ENCODE measurements at regions not wholly inside any gene's neighbourhood (a gene's known extent, or its start where the extent isn't known, plus 50 kb on each side); places are given as distances from the start of the nearest gene placed in this dataset.
A peak's percentile ranks its signal among the peaks of the same experiment; 100 is the strongest.

- no peak for DNase-seq (ENCODE audit: low spot score)
These were observed 350.8 kb downstream of the AJAP1 start for GRCh38 chr1:5005171-5005570.

DNA sequence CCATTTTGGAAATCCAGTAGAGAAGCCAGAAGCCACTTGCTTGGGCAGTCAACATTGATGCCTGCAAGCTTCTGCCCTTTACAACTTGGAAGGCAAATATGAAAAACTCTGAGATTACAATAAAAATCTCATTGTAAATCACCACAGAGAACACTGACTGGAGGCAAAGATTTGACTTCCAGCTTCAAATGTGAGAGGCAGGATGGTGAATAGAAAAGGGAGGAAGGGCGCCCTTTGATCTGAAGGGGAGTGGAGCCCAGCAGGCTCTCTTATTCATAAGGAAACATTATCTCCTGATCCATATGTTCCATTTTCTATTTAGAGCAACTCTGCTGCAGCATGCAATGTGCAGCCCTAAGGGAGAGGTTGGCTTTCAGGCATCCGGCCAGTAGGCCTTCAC is 348.3 kb downstream of the AJAP1 start:
- DNase-seq (ENCODE audit: low spot score): no peak

DNA sequence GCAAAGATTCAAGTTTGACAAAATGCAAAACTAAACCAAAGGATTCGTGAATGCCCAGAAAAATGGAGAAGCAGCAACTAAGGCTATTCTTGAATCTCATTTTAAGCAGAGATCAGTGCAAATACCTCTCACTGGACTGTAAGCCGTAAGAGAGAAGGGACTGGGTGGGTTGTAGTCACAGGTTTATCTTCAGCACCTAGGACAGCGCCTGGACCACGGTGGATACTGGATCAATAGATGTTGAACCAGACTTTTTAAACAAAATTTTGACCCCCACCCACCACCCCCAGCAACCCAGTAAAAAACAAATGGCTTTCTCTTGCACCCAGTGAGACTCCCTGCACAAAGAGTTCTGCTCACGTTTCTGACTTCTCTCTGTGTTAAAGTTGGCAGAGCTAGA is 347.1 kb downstream of the AJAP1 start:
- peak; percentile 16 for DNase-seq (ENCODE audit: low spot score)

DNA sequence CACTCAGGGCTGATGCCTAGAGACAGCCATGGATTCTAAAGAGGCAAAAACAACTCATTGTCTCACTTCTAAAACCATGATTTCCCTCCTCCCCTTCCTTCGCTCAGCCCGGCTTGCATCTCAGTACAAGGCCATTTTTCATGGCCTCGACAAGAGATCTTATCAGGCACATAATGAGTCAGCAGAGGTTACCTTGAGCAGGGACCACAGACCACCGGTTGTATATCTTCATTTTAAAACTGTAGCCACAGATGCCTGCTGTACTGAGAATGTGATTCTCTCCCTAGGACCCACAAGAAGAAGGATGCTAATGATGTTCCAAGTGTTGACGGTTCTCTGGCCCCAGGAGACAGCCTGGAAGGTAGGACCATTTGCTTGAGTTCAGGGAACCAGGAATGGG is 331.9 kb downstream of the AJAP1 start:
- DNase-seq (ENCODE audit: low spot score): no peak

GRCh38 chr1:4984841-4985240 is 330.4 kb downstream of the AJAP1 start:
- no peak for DNase-seq (ENCODE audit: low spot score)

GRCh38 chr1:4980211-4980610 is 325.8 kb downstream of the AJAP1 start:
- DNase-seq (ENCODE audit: low spot score): no peak

DNA sequence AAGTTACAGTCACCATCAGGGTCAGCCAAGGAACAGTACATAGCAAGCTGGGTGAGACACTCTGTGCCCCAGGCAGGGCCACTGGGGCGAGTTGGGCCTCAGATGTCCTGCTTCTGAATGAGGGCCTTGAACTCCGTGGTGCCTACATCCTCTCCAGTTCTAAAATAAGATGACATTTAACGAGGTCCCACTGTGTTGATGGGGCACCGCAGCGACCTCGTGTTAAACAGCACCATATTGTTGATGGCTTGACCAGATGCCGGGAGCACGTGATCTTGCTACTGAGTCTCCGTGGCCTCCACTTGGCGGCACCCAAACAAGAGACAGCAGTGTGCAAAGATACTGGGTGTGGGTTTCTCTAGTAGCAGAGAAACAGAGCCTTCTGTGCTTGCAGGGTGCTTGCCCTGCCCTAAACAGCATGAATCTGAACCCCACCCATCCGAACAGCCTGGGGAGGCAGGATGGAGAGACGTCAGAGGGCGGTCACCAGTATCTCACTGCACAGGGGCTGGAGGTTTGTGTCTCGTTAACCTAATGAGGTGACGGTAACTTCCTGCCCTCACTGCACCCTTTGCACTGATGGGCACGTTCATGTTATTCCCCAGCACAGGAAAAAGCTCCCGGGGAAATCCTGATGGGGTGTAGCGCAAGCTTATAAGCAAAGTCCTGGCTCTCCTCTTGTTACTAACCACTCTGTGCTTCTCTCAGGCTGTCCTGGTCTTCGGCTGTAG is 324.4 kb downstream of the AJAP1 start:
- DNase-seq (ENCODE audit: low spot score): no peak

DNA sequence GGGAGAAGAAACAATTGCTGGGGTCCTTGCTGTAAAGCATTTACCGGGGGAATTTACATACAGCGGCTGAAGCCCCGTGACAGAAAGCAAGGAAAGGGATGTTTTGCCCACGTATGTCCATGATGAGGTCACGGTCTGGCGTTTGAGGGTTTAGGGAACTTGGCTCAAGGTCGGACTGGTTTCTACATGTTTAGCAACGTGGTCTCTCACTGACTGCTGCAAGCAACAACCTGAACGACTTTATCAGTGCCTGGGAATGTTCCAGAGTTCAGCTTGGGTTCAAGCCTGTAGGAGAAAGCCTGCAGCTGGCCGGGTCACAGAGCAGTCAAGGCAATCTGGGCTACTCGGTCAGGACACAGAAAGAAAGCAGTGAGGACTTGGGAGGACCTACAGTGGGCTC is 323.3 kb downstream of the AJAP1 start:
- no peak for DNase-seq (ENCODE audit: low spot score)

DNA sequence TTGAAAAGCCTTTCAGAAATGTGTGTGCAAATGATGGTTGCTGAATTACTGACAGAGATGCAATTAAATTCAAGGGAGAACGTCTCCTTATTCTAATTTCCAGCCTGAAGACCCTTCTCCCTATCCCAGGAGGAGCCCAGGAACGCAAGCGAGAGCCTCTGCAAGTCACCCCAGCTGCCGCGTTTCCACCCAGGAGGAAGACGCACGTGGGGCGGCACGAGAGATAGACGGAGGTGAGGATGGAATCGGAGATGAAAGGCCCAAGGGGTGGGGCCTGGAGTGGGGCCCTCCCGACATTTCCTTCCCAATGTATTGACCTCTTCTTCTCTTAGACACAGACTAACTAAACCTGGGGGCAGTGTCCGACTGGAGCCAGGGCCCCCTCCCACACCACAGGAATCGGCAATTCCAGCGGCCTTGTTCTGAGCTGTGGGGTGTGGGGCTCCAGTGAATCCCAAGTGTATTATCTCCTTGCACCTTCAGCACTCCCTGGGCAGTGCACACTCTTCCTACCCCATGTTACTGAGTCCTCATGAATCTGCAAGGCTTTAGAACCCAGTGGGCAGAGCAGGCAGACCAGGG is 322.5 kb downstream of the AJAP1 start:
- no peak for DNase-seq (ENCODE audit: low spot score)

- no peak for DNase-seq (ENCODE audit: low spot score)
These were observed 321.4 kb downstream of the AJAP1 start for GRCh38 chr1:4975856-4976255.

DNA sequence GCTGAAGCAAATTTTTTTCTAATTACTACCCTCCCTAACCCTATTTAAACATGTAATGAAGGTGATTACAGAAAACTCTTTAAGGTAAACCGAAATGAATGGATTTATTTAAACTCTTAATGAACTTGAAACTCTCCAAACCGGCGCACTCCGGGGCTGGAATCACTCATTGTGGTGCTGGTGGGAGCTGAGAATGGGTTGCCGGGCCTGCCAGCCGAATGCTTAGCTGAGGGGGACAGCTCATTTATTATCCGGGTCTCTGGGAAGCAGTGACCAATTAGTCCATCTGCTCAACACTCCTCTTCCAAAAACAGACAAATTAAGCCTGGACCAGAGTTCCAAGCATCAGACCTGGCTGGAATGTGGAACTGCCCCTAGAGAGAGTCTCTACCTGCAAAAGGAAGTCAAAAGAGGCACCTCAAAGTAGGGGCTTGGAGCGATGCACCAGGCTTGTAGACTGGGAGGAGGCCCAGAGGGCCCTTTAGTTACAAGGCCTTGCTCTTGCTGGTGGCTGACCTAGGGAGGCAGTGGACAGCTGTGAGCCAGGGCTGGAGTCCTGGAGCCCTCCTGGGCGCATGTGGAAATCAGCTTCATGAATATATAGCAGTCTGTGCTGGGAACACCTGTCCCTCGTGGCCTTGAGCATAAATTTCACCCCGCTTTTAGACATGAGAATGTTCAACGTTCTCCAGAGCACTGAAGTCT is 320.7 kb downstream of the AJAP1 start:
- DNase-seq (ENCODE audit: low spot score): no peak

- DNase-seq (ENCODE audit: low spot score): no peak
These were observed 318.9 kb downstream of the AJAP1 start for GRCh38 chr1:4973341-4973740.

- DNase-seq (ENCODE audit: low spot score): no peak
These were observed 318.4 kb downstream of the AJAP1 start for GRCh38 chr1:4972761-4973320.

DNA sequence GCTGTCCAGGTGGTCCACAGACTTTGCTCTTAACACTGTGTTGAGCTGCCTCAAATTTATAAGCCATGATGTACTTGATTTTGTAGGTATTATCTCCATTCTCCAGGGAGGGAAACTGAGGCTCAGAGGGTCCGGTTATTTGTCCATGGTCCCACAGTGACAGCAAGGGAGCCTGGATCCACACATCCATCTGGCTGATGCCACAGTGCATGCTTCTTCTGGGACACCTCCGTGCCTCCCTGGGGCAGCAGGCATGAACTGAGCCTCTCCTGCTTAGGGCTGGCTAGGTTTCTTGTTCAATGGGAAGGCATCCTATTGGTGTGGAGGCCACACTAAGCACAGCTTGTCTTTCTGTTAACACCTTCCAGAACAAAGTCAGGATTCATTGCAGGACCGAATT is 317.3 kb downstream of the AJAP1 start:
- no peak for DNase-seq (ENCODE audit: low spot score)

DNA sequence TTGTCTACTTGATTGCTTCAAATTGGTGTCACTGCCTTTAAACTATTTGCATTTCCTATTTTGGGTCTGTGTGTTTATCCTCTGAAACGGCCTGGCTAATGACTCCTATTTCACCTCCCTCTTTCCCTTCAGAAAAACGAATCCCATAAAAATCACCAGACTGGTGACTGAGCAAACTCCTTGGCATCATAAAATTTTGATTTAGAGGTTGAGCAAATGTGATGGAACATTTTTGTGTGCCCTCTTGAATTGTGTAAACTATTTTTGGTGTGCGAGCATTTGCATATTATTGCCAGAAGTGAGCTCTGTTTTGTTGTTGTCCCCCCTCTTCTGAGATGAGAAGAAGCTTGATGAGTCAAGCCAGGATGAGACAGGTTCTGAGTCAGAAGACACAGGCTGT is 316.1 kb downstream of the AJAP1 start:
- DNase-seq (ENCODE audit: low spot score): no peak

GRCh38 chr1:4969556-4970129 is 315.2 kb downstream of the AJAP1 start:
- DNase-seq (ENCODE audit: low spot score): no peak

- no peak for DNase-seq (ENCODE audit: low spot score)
These were observed 311.1 kb downstream of the AJAP1 start for GRCh38 chr1:4965346-4966075.

DNA sequence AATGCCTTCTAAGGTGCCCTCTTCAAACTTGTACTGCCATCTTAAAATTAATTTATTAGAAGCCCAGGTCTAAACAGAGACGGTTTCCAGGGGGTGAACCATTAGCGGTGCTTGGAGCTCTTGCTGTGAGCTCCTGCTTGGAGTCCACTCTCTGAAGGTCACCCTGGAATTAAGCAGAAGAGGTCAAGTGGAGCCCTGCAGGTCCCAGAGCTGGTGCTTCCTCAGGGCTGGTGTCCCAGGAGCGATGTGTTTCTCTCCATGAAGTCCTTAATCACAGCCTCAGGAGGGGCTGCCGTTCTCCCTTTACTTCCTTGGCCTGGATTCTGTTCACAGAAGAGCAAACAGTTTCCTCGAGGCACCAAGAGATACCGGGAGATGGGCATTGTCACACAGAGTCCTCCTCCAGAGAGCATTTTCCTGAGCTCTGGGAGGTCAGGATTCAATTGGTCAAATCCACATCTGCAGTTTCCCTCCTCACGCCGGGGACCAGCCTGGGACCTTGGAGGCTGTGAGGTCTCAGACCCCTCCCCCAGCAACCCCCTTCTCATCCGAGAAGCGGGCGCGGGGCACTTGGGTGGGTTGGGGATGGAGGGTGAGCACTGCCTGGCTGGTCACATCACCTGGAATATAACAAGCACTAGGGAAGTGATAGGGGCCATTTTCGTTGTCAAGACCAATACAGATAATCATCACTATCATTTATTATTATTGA is 310.4 kb downstream of the AJAP1 start:
- DNase-seq (ENCODE audit: low spot score): no peak

DNA sequence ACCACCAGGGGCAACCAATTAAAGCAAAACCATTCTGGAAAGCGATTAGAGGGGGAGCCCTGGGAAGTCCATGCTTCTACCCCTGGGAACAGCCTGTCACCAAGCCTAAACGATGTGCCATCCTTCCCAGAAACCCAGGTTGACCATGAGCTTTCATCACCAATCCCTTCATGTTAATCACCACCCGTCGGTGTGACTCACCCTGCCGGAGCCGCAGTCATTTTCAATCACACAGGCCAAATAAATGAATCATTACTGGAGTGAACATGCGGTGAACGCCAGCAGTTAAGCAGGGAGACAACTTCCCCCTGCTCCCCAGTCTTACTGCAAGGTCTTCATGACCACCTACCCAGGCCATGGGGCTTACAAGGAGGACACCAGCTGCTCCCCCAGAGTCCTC is 308.8 kb downstream of the AJAP1 start:
- DNase-seq (ENCODE audit: low spot score): no peak

DNA sequence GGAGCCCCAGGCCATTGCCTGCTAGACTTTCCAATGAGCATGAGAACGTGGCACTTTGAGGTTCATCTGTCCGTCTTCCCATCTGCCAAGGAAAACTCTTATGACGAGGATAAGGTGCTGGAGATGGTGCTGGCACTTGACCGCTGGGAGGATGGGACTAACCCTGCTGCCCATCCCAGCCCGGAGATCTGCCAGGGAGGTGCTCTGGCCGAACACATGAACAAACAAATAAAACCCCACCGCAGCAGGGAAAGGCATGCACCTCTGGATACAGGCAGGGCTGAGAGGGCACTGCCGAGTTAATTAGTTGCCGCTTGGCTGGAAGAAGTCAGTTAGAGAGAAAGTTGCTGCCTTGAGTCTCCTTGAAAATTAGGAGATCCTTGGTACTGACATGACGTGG is 308.4 kb downstream of the AJAP1 start:
- no peak for DNase-seq (ENCODE audit: low spot score)

DNA sequence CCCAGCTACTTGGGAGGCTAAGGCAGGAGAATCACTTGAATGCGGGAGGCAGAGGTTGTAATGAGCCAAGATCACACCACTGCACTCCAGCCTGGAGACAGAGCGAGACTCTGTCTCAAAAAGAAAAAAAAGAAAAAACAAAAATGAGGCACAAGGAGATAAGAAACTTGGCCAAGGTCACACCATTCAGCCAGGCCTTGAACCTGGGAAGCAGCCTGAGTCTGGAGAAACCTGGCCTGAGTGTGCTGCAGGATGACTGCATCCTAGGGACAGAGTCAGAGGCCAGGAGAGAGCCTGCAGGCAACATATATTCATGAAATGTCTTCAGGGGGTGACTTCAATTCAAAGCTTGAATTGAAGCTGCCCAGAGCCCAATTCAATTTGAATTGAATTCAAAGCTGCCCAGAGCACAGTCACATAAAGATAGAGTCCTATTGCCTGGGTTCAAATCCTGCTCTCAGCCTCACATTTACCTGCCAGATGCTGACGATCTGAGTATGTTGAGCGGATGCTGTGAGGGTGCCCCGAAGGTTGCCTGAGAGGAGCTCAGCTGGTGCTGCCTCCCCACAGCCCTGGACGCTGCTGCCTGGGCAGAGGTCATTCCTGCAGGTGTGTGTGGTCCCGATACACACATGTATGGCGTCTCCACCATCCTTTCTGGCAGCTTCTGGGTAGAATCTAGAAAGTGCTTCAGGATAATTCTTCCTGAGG is 307.7 kb downstream of the AJAP1 start:
- DNase-seq (ENCODE audit: low spot score): no peak

Measured in NAMALWA (cell line).